ENCODE measurements at regions not wholly inside any gene's neighbourhood (a gene's known extent, or its start where the extent isn't known, plus 50 kb on each side); places are given as distances from the start of the nearest gene placed in this dataset.

- FAIRE-seq (no peak), DNase-seq (ENCODE audit: low read depth in 1 of 2, low spot score in 1 of 2) (peak in 1 of 2 experiments; percentile 35), ATAC-seq (peak in 1 of 2 experiments; percentile 46; a peak in 2 of 6 replicates)
- H3K27ac ChIP-seq = no peak overlapping the region
- no peaks in the 10 kb centered on the region for H3K4me1 ChIP-seq
- POLR2A ChIA-PET = no interaction called here
- H3K9me3 ChIP-seq = no peaks in the 10 kb centered on the region
- no peak for TF ChIP-seq POLR2A (IDR thresholded peaks at IDR 0.05; ENCODE audit: low read length)
- no peak for TF ChIP-seq CBX8 (IDR thresholded peaks at IDR 0.05)
- no peak for TF ChIP-seq NR3C1 (IDR thresholded peaks at IDR 0.05)
- TF ChIP-seq HOXA7 (CRISPR knock-in tag; IDR thresholded peaks at IDR 0.05) = no peak
- no peak for TF ChIP-seq FOXS1 (CRISPR knock-in tag; IDR thresholded peaks at IDR 0.05)
- no peak for TF ChIP-seq CEBPB (IDR thresholded peaks at IDR 0.05)
- CTCF ChIA-PET = no interaction called here
- 51% methylated on average over 2 of the region's 2 CpGs for WGBS (ENCODE audit: missing lambda C conversion rate)
- no peak overlapping the region for H3K4me3 ChIP-seq
- no peak overlapping the region for H3K4me2 ChIP-seq
Observed at GRCh38 chr4:104571341-104571740, 76.6 kb upstream of the CXXC4 start.

- TF ChIP-seq FOSB (CRISPR knock-in tag; IDR thresholded peaks at IDR 0.05) = no peak
- TF ChIP-seq CTCF (IDR thresholded peaks at IDR 0.05) = no peak
- TF ChIP-seq FOSL2 (IDR thresholded peaks at IDR 0.05) = no peak
- TF ChIP-seq FOSL2 (CRISPR knock-in tag; IDR thresholded peaks at IDR 0.05) = no peak
- no peak for TF ChIP-seq HOXB5 (CRISPR knock-in tag; IDR thresholded peaks at IDR 0.05)
- no peak for TF ChIP-seq ZNF302 (CRISPR knock-in tag; IDR thresholded peaks at IDR 0.05)
- no peak for TF ChIP-seq RAD21 (conservative IDR thresholded peaks at IDR 0.05 in 1 of 2, IDR thresholded peaks at IDR 0.05 in 1 of 2)
- no peak for TF ChIP-seq HES2 (IDR thresholded peaks at IDR 0.05)
- no peak for TF ChIP-seq GATA3 (IDR thresholded peaks at IDR 0.05; ENCODE audit: borderline replicate concordance)
- Histone ChIP-seq H3K4me3 (no peak overlapping the region), H3K9me3 (no peaks in the 10 kb centered on the region), H3K4me2 (no peak overlapping the region), H3K4me1 (no peaks in the 10 kb centered on the region), H3K27ac (no peak overlapping the region)
- 8% methylated on average over 4 of the region's 4 CpGs for WGBS (ENCODE audit: missing lambda C conversion rate)
- no peak for DNase-seq (ENCODE audit: low read depth in 1 of 2, low spot score in 1 of 2)
- no peak for ATAC-seq
- POLR2A ChIA-PET = no interaction called here
- CTCF ChIA-PET = no interaction called here
- no peak for FAIRE-seq
Observed at GRCh38 chr4:104574371-104574770, 79.7 kb upstream of the CXXC4 start.

- FAIRE-seq = no peak
- CTCF ChIA-PET = no interaction called here
Observed at GRCh38 chr4:104575278-104575677, 80.6 kb upstream of the CXXC4 start.

More at GRCh38 chr4:104575278-104575677, 80.6 kb upstream of the CXXC4 start:
- TF ChIP-seq EHMT2 (IDR thresholded peaks at IDR 0.05; ENCODE audit: low read depth) (no peak), CTCF (IDR thresholded peaks at IDR 0.05) (no peak), RNF2 (IDR thresholded peaks at IDR 0.05; ENCODE audit: borderline replicate concordance, low read depth) (no peak), JUNB (IDR thresholded peaks at IDR 0.05) (no peak), ATOH8 (CRISPR knock-in tag; IDR thresholded peaks at IDR 0.05; ENCODE audit: low read depth) (no peak), RCOR1 (IDR thresholded peaks at IDR 0.05; ENCODE audit: low read depth, low read length) (no peak), KDM1A (IDR thresholded peaks at IDR 0.05; ENCODE audit: low read depth) (no peak)
- POLR2A ChIA-PET = no interaction called here
- Histone ChIP-seq H3K27ac (no peak overlapping the region), H3K9me3 (no peaks in the 10 kb centered on the region), H3K4me3 (no peak overlapping the region), H3K4me2 (no peak overlapping the region), H3K4me1 (no peaks in the 10 kb centered on the region)
- DNase-seq (ENCODE audit: low read depth in 1 of 2, low spot score in 1 of 2) (no peak), ATAC-seq (no peak)
- WGBS (ENCODE audit: missing lambda C conversion rate) = 33% methylated on average over 1 of the region's 1 CpG

All from A549 (cell line).